Colonic mucosa (tissue), 4 donors: ENCODE measurements at regions not wholly inside any gene's neighbourhood (a gene's known extent, or its start where the extent isn't known, plus 50 kb on each side); places are given as distances from the start of the nearest gene placed in this dataset.

Experiments
- DNase-seq: peaks from one replicate; pipeline ENCODE4 v3.0.0-alpha.2; 2020
- H3K27ac ChIP-seq: fragments of 200-600 bp; one replicate; pipeline ENCODE4 v1.8.0; 2021
- H3K27me3 ChIP-seq: fragments of 200-600 bp; one replicate; pipeline ENCODE4 v1.8.0; 2021
- H3K36me3 ChIP-seq: fragments of 200-600 bp; one replicate; pipeline ENCODE4 v1.8.0; 2021
- H3K4me1 ChIP-seq: fragments of 200-600 bp; one replicate; pipeline ENCODE4 v1.8.0; 2021; ENCODE audit warnings: mild to moderate bottlenecking
- H3K4me3 ChIP-seq: fragments of 200-600 bp; one replicate; pipeline ENCODE4 v1.8.0; 2021
- H3K9ac ChIP-seq, 2 donors: one replicate each; pipeline ENCODE4 v1.7.0; 2013; ENCODE audit warnings: control low read depth in 2 of 2, low read depth in 2 of 2, low read length in 2 of 2
- H3K9me3 ChIP-seq: fragments of 200-600 bp; one replicate; pipeline ENCODE4 v1.8.0; 2021
- CTCF ChIP-seq: fragments of 200-600 bp; IDR thresholded peaks from one replicate; pipeline ENCODE4 v1.8.0; 2022; ENCODE audit warnings: antibody characterized with exemption, mild to moderate bottlenecking
- intact Hi-C: fragments of 100-400 bp; cut with DNase I; formaldehyde crosslinking; loops from one replicate; pipeline ENCODE4 v1.14.1; 2022
- donor health status: healthy.
- donor health status: DM: no; HTN: no; CAD: no.
- donor health status: DM: no; HTN: no; CAD: no.

GRCh38 chr1:30492451-30492850, 230.9 kb downstream of the MATN1 start:
- H3K27me3 ChIP-seq: no peaks in the 10 kb centered on the region
- no peaks in the 10 kb centered on the region for H3K4me1 ChIP-seq
- no peaks in the 10 kb centered on the region for H3K9me3 ChIP-seq
- intact Hi-C loops: no loop called here
- DNase-seq: no peak
- H3K27ac ChIP-seq: no peak overlapping the region
- no peak overlapping the region for H3K9ac ChIP-seq
- H3K4me3 ChIP-seq: no peak overlapping the region
- TF ChIP-seq CTCF: no peak
- no peaks in the 10 kb centered on the region for H3K36me3 ChIP-seq

- no peak for DNase-seq
- Histone ChIP-seq H3K27ac (no peak overlapping the region), H3K9me3 (no peaks in the 10 kb centered on the region), H3K27me3 (no peaks in the 10 kb centered on the region), H3K9ac (no peak overlapping the region), H3K4me1 (no peaks in the 10 kb centered on the region), H3K36me3 (no peaks in the 10 kb centered on the region), H3K4me3 (no peak overlapping the region)
- intact Hi-C loops: no loop called here
- no peak for TF ChIP-seq CTCF
Measured at GRCh38 chr1:30491831-30492230, 231.6 kb downstream of the MATN1 start.

- DNase-seq: no peak
- Histone ChIP-seq H3K27me3 (no peaks in the 10 kb centered on the region), H3K27ac (no peak overlapping the region), H3K9me3 (no peaks in the 10 kb centered on the region), H3K4me1 (no peaks in the 10 kb centered on the region), H3K4me3 (no peak overlapping the region), H3K9ac (no peak overlapping the region), H3K36me3 (no peaks in the 10 kb centered on the region)
- TF ChIP-seq CTCF: no peak
- intact Hi-C loops: no loop called here
Measured at GRCh38 chr1:30490554-30491053, 232.8 kb downstream of the MATN1 start.

- H3K9me3 ChIP-seq: no peaks in the 10 kb centered on the region
- DNase-seq: no peak
- H3K27ac ChIP-seq: no peak overlapping the region
- intact Hi-C loops: no loop called here
- no peaks in the 10 kb centered on the region for H3K27me3 ChIP-seq
- H3K4me3 ChIP-seq: no peak overlapping the region
- H3K9ac ChIP-seq: no peak overlapping the region
- H3K36me3 ChIP-seq: no peaks in the 10 kb centered on the region
- H3K4me1 ChIP-seq: no peaks in the 10 kb centered on the region
- no peak for TF ChIP-seq CTCF
Measured at GRCh38 chr1:30489737-30490389, 233.5 kb downstream of the MATN1 start.

- Histone ChIP-seq H3K36me3 (no peaks in the 10 kb centered on the region), H3K9ac (no peak overlapping the region), H3K27me3 (no peaks in the 10 kb centered on the region), H3K4me1 (no peaks in the 10 kb centered on the region), H3K9me3 (no peaks in the 10 kb centered on the region), H3K4me3 (no peak overlapping the region), H3K27ac (no peak overlapping the region)
- intact Hi-C loops: no loop called here
- no peak for DNase-seq
- TF ChIP-seq CTCF: no peak
Measured at GRCh38 chr1:30488324-30488913, 235.0 kb downstream of the MATN1 start.
